Karpas-422 (cell line): ENCODE measurements at regions not wholly inside any gene's neighbourhood (a gene's known extent, or its start where the extent isn't known, plus 50 kb on each side); places are given as distances from the start of the nearest gene placed in this dataset.

Experiments used
- DNase-seq: peaks from one replicate; pipeline ENCODE4 v3.0.0-alpha.2; 2015
- H2AFZ ChIP-seq: fragments of 200-600 bp; sonication (generic); 2 replicates; pipeline ENCODE4 v1.6.1; 2014; ENCODE audit warnings: antibody characterized with exemption, low read length, mixed read lengths
- H3K27ac ChIP-seq: fragments of 200-600 bp; sonication (generic); 2 replicates; pipeline ENCODE4 v1.5.1; 2014; ENCODE audit warnings: mild to moderate bottlenecking, low read length, moderate library complexity
- H3K27me3 ChIP-seq: fragments of 200-600 bp; sonication (generic); 2 replicates; pipeline ENCODE4 v1.6.1; 2014; ENCODE audit warnings: low read length, mixed read lengths
- H3K36me3 ChIP-seq: fragments of 200-600 bp; sonication (generic); 2 replicates; pipeline ENCODE4 v1.6.1; 2014; ENCODE audit warnings: low read length, mixed read lengths; ENCODE audit not compliant: insufficient read depth
- H3K4me1 ChIP-seq: fragments of 200-600 bp; sonication (generic); 2 replicates; pipeline ENCODE4 v1.6.1; 2014; ENCODE audit warnings: mild to moderate bottlenecking, low read length, mixed read lengths
- H3K4me2 ChIP-seq: fragments of 200-600 bp; sonication (generic); 2 replicates; pipeline ENCODE4 v1.6.1; 2014; ENCODE audit warnings: low read length, low read depth, mild to moderate bottlenecking; ENCODE audit not compliant: poor library complexity, severe bottlenecking
- H3K4me3 ChIP-seq: fragments of 200-600 bp; sonication (generic); 2 replicates; pipeline ENCODE4 v1.5.1; 2014; ENCODE audit warnings: mild to moderate bottlenecking, antibody characterized with exemption, low read length, mixed read lengths
- H3K79me2 ChIP-seq: fragments of 200-600 bp; sonication (generic); 2 replicates; pipeline ENCODE4 v1.6.1; 2014; ENCODE audit warnings: mild to moderate bottlenecking, low read length, mixed read lengths
- H3K9ac ChIP-seq: fragments of 200-600 bp; sonication (generic); 2 replicates; pipeline ENCODE4 v1.6.0; 2014; ENCODE audit warnings: low read length
- H3K9me2 ChIP-seq: fragments of 200-600 bp; sonication (generic), shearing (Covaris generic); replicated peaks from 2 replicates; pipeline ENCODE4 v1.6.0; 2014; ENCODE audit warnings: mild to moderate bottlenecking, low read length, moderate library complexity; ENCODE audit not compliant: insufficient read depth
- H3K9me3 ChIP-seq: fragments of 300-700, 200-600 bp; sonication (generic); 2 replicates; pipeline ENCODE4 v1.6.1; 2014; ENCODE audit warnings: low read length, mixed read lengths
- H4K20me1 ChIP-seq: fragments of 200-600 bp; sonication (generic); 2 replicates; pipeline ENCODE4 v1.6.1; 2014; ENCODE audit warnings: mild to moderate bottlenecking, antibody characterized with exemption, low read length, low read depth; ENCODE audit not compliant: insufficient read depth

- Histone ChIP-seq H3K9ac (no peak overlapping the region), H4K20me1 (no peaks in the 10 kb centered on the region), H3K9me2 (no peaks in the 10 kb centered on the region), H3K27me3 (no peaks in the 10 kb centered on the region), H3K4me3 (no peak overlapping the region), H2AFZ (no peak overlapping the region), H3K27ac (no peak overlapping the region), H3K4me2 (no peak overlapping the region), H3K79me2 (no peaks in the 10 kb centered on the region), H3K9me3 (no peaks in the 10 kb centered on the region), H3K4me1 (peaks cover 24% of the 10 kb centered on the region), H3K36me3 (no peaks in the 10 kb centered on the region)
- DNase-seq, result no peak
Measured at GRCh38 chr1:47684964-47685762, 247.3 kb downstream of the FOXD2 start.

GRCh38 chr1:47685763-47686066 lies 247.9 kb downstream of the FOXD2 start:
- Histone ChIP-seq H3K4me2 (no peak overlapping the region), H2AFZ (no peak overlapping the region), H3K36me3 (no peaks in the 10 kb centered on the region), H3K9ac (no peak overlapping the region), H3K27ac (no peak overlapping the region), H3K4me1 (peaks cover 19% of the 10 kb centered on the region), H3K79me2 (no peaks in the 10 kb centered on the region), H3K4me3 (no peak overlapping the region), H3K9me3 (no peaks in the 10 kb centered on the region), H4K20me1 (no peaks in the 10 kb centered on the region), H3K9me2 (no peaks in the 10 kb centered on the region), H3K27me3 (no peaks in the 10 kb centered on the region)
- DNase-seq, result no peak

- no peaks in the 10 kb centered on the region for H3K79me2 ChIP-seq
- H2AFZ ChIP-seq, result no peak overlapping the region
- no peaks in the 10 kb centered on the region for H3K9me3 ChIP-seq
- no peak for DNase-seq
- no peak overlapping the region for H3K4me2 ChIP-seq
- no peaks in the 10 kb centered on the region for H3K9me2 ChIP-seq
- H3K9ac ChIP-seq, result no peak overlapping the region
- H3K4me3 ChIP-seq, result no peak overlapping the region
- no peak overlapping the region for H3K27ac ChIP-seq
- H3K27me3 ChIP-seq, result no peaks in the 10 kb centered on the region
- peaks cover 15% of the 10 kb centered on the region for H3K4me1 ChIP-seq
- H4K20me1 ChIP-seq, result no peaks in the 10 kb centered on the region
- H3K36me3 ChIP-seq, result no peaks in the 10 kb centered on the region
Measured at GRCh38 chr1:47686731-47687630, 249.1 kb downstream of the FOXD2 start.

- Histone ChIP-seq H2AFZ (no peak overlapping the region), H3K9ac (no peak overlapping the region), H4K20me1 (no peaks in the 10 kb centered on the region), H3K36me3 (no peaks in the 10 kb centered on the region), H3K27ac (no peak overlapping the region), H3K4me2 (no peak overlapping the region), H3K79me2 (no peaks in the 10 kb centered on the region), H3K4me3 (no peak overlapping the region), H3K9me2 (no peaks in the 10 kb centered on the region), H3K27me3 (no peaks in the 10 kb centered on the region), H3K4me1 (peaks cover 15% of the 10 kb centered on the region), H3K9me3 (no peaks in the 10 kb centered on the region)
- no peak for DNase-seq
Measured at GRCh38 chr1:47687631-47688460, 250.0 kb downstream of the FOXD2 start.

- Histone ChIP-seq H2AFZ (no peak overlapping the region), H3K79me2 (no peaks in the 10 kb centered on the region), H3K36me3 (no peaks in the 10 kb centered on the region), H3K9me3 (no peaks in the 10 kb centered on the region), H3K4me3 (no peak overlapping the region), H3K27ac (no peak overlapping the region), H3K27me3 (no peaks in the 10 kb centered on the region), H3K4me1 (peaks cover 13% of the 10 kb centered on the region), H3K4me2 (no peak overlapping the region), H3K9me2 (no peaks in the 10 kb centered on the region), H4K20me1 (no peaks in the 10 kb centered on the region), H3K9ac (no peak overlapping the region)
- no peak for DNase-seq
Measured at GRCh38 chr1:47688461-47689296, 250.8 kb downstream of the FOXD2 start.

- H3K79me2 ChIP-seq, result no peaks in the 10 kb centered on the region
- H3K9ac ChIP-seq, result no peak overlapping the region
- DNase-seq, result no peak
- H3K9me2 ChIP-seq, result no peaks in the 10 kb centered on the region
- no peak overlapping the region for H2AFZ ChIP-seq
- no peak overlapping the region for H3K4me3 ChIP-seq
- H3K4me1 ChIP-seq, result peaks cover 5% of the 10 kb centered on the region; the same call in 1 of the 2 replicates
- H3K27ac ChIP-seq, result no peak overlapping the region
- no peaks in the 10 kb centered on the region for H3K9me3 ChIP-seq
- H4K20me1 ChIP-seq, result no peaks in the 10 kb centered on the region
- H3K4me2 ChIP-seq, result no peak overlapping the region
- H3K36me3 ChIP-seq, result no peaks in the 10 kb centered on the region
- no peaks in the 10 kb centered on the region for H3K27me3 ChIP-seq
Measured at GRCh38 chr1:47689894-47690293, 252.1 kb downstream of the FOXD2 start.

- H3K4me1 ChIP-seq, result no peaks in the 10 kb centered on the region
- H3K9ac ChIP-seq, result no peak overlapping the region
- H3K4me2 ChIP-seq, result no peak overlapping the region
- no peak overlapping the region for H3K4me3 ChIP-seq
- no peak overlapping the region for H2AFZ ChIP-seq
- H3K9me2 ChIP-seq, result no peaks in the 10 kb centered on the region
- no peaks in the 10 kb centered on the region for H3K27me3 ChIP-seq
- H3K79me2 ChIP-seq, result no peaks in the 10 kb centered on the region
- H3K36me3 ChIP-seq, result no peaks in the 10 kb centered on the region
- no peaks in the 10 kb centered on the region for H3K9me3 ChIP-seq
- no peak overlapping the region for H3K27ac ChIP-seq
- no peak for DNase-seq
- H4K20me1 ChIP-seq, result no peaks in the 10 kb centered on the region
Measured at GRCh38 chr1:47690341-47691250, 252.8 kb downstream of the FOXD2 start.
